Smooth muscle cell (in vitro differentiated cells): ENCODE measurements at regions not wholly inside any gene's neighbourhood (a gene's known extent, or its start where the extent isn't known, plus 50 kb on each side); places are given as distances from the start of the nearest gene placed in this dataset.

Experiments used
- DNase-seq: peaks from one replicate; lab custom pipeline; 2025; ENCODE audit not compliant: unreplicated experiment; lab: John Stamatoyannopoulos, UW
- H2AFZ ChIP-seq: fragments of 200-600 bp; sonication (generic); 2 replicates; pipeline ENCODE4 v1.6.0; 2016; ENCODE audit warnings: antibody characterized with exemption, low read depth, mild to moderate bottlenecking
- H3F3A ChIP-seq: fragments of 200-600 bp; sonication (generic); 2 replicates; pipeline ENCODE4 v1.6.0; 2017; ENCODE audit warnings: antibody characterized with exemption, low read depth
- H3K27ac ChIP-seq: fragments of 200-600 bp; sonication (generic); 2 replicates; pipeline ENCODE4 v1.5.1; 2016; ENCODE audit warnings: low read depth, mild to moderate bottlenecking
- H3K27me3 ChIP-seq: fragments of 200-600 bp; sonication (generic); 2 replicates; pipeline ENCODE4 v1.6.1; 2016; ENCODE audit warnings: low read depth, mild to moderate bottlenecking
- H3K36me3 ChIP-seq: fragments of 200-600 bp; sonication (generic); 2 replicates; pipeline ENCODE4 v1.5.1; 2016; ENCODE audit warnings: low read depth
- H3K4me1 ChIP-seq: fragments of 200-600 bp; sonication (generic); 2 replicates; pipeline ENCODE4 v1.5.1; 2016; ENCODE audit warnings: low read depth
- H3K4me2 ChIP-seq: fragments of 200-600 bp; sonication (generic); 2 replicates; pipeline ENCODE4 v1.6.0; 2016; ENCODE audit warnings: mild to moderate bottlenecking
- H3K4me3 ChIP-seq: fragments of 200-600 bp; sonication (generic); 2 replicates; pipeline ENCODE4 v1.5.1; 2016; ENCODE audit warnings: mild to moderate bottlenecking
- H3K79me2 ChIP-seq: fragments of 200-600 bp; sonication (generic); 2 replicates; pipeline ENCODE4 v1.6.0; 2016; ENCODE audit warnings: low read depth, mild to moderate bottlenecking
- H3K9ac ChIP-seq: fragments of 200-600 bp; sonication (generic); 2 replicates; pipeline ENCODE4 v1.6.0; 2016; ENCODE audit warnings: low read depth
- H3K9me3 ChIP-seq: fragments of 200-600 bp; sonication (generic); replicated peaks from 2 replicates; pipeline ENCODE4 v1.5.1; 2016; ENCODE audit warnings: low read depth
- H4K20me1 ChIP-seq: fragments of 200-600 bp; sonication (generic); 2 replicates; pipeline ENCODE4 v1.6.0; 2016; ENCODE audit warnings: low read depth
- WGBS: methylation state at CpG from one replicate; pipeline ENCODE4 v1.1.7; 2016; ENCODE audit warnings: low lambda C conversion rate; 5-methylcytosine and 5-hydroxymethylcytosine counted together
- TF ChIP-seq, protein P1 (sequence below): fragments of 200-600 bp; sonication (generic); IDR thresholded peaks from 2 replicates; pipeline ENCODE4 v1.5.1; 2017; ENCODE audit warnings: borderline replicate concordance, mild to moderate bottlenecking, antibody characterized with exemption; ENCODE audit not compliant: insufficient read depth, poor library complexity, severe bottlenecking

GRCh38 chr3:56983427-56983826, 77.0 kb upstream of the SPATA12 start:
- no peak overlapping the region for H3K9ac ChIP-seq
- no peak for DNase-seq
- peaks cover 31% of the 10 kb centered on the region for H3F3A ChIP-seq
- H3K4me3 ChIP-seq = no peak overlapping the region
- peaks cover 6% of the 10 kb centered on the region for H3K79me2 ChIP-seq
- no peaks in the 10 kb centered on the region for H3K36me3 ChIP-seq
- 89% methylated on average over 8 of the region's 8 CpGs for WGBS
- no peaks in the 10 kb centered on the region for H3K27me3 ChIP-seq
- no peaks in the 10 kb centered on the region for H4K20me1 ChIP-seq
- H3K4me2 ChIP-seq = no peak overlapping the region
- TF ChIP-seq, protein P1, sequence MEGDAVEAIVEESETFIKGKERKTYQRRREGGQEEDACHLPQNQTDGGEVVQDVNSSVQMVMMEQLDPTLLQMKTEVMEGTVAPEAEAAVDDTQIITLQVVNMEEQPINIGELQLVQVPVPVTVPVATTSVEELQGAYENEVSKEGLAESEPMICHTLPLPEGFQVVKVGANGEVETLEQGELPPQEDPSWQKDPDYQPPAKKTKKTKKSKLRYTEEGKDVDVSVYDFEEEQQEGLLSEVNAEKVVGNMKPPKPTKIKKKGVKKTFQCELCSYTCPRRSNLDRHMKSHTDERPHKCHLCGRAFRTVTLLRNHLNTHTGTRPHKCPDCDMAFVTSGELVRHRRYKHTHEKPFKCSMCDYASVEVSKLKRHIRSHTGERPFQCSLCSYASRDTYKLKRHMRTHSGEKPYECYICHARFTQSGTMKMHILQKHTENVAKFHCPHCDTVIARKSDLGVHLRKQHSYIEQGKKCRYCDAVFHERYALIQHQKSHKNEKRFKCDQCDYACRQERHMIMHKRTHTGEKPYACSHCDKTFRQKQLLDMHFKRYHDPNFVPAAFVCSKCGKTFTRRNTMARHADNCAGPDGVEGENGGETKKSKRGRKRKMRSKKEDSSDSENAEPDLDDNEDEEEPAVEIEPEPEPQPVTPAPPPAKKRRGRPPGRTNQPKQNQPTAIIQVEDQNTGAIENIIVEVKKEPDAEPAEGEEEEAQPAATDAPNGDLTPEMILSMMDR = no peak
- peak overlapping the region; percentile 99 for H3K27ac ChIP-seq
- no peaks in the 10 kb centered on the region for H3K9me3 ChIP-seq
- peaks cover 5% of the 10 kb centered on the region for H3K4me1 ChIP-seq
- no peak overlapping the region for H2AFZ ChIP-seq

DNA sequence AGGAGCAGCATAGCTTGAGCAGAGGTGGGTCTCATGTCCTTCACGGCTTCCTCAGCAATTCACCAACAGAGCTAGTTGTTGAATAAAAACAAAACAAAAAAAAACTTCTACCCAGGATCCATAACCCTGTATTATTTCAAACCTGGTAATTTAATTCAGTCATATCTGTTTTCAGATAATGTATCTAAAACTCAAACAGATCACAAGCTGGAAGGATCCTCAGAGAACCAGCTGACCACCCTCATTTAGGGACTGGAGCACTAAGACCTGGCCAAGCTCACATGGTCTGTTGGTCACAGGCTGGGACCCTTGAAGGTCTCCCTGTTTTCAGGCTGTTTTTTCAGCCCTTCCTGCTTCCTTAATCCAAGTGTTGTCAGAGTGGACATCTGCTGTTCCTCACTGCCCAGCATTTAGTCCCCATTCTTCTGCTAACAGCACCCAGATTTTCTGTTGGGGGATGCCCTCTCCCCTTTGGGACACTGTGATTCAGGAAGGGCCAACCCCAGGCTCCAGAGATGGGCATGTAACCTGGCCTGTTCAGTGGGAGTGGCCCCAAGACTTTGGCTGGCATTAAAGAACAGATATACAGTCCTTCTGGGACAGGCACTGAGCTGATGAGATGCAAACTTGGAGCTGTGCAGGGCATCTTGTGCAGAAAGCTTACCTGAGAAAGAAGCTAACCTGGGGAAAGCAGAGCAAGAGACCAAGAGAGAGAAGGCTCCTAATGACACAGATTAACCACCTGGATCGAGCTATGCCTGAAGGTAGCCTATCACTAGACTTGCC, 78.8 kb upstream of the SPATA12 start:
- Histone ChIP-seq H3K27me3 (no peaks in the 10 kb centered on the region), H3K4me2 (peak overlapping the region; percentile 38), H4K20me1 (no peaks in the 10 kb centered on the region), H2AFZ (no peak overlapping the region), H3F3A (peaks cover 24% of the 10 kb centered on the region), H3K9ac (peak overlapping the region; percentile 81), H3K4me3 (no peak overlapping the region), H3K27ac (peak overlapping the region; percentile 99), H3K79me2 (peaks cover 6% of the 10 kb centered on the region), H3K9me3 (no peaks in the 10 kb centered on the region), H3K4me1 (no peaks in the 10 kb centered on the region), H3K36me3 (no peaks in the 10 kb centered on the region)
- DNase-seq = no peak
- TF ChIP-seq, protein P1 = no peak
- WGBS = 59% methylated on average over 2 of the region's 2 CpGs

- no peaks in the 10 kb centered on the region for H3K9me3 ChIP-seq
- peaks cover 6% of the 10 kb centered on the region for H3K79me2 ChIP-seq
- H3K36me3 ChIP-seq = no peaks in the 10 kb centered on the region
- H3F3A ChIP-seq = peaks cover 25% of the 10 kb centered on the region
- TF ChIP-seq, protein P1 = no peak
- 2% methylated on average over 5 of the region's 5 CpGs for WGBS
- H4K20me1 ChIP-seq = no peaks in the 10 kb centered on the region
- H3K4me2 ChIP-seq = peak overlapping the region; percentile 38
- peak overlapping the region; percentile 81 for H3K9ac ChIP-seq
- DNase-seq = peak; percentile 41
- H2AFZ ChIP-seq = no peak overlapping the region
- H3K4me1 ChIP-seq = no peaks in the 10 kb centered on the region
- no peak overlapping the region for H3K4me3 ChIP-seq
- H3K27me3 ChIP-seq = no peaks in the 10 kb centered on the region
- peak overlapping the region; percentile 99 for H3K27ac ChIP-seq
Measured at GRCh38 chr3:56980798-56981390, 79.6 kb upstream of the SPATA12 start.
